Stimulated activated CD4-positive, alpha-beta T cell treated with anti-CD3 and anti-CD28 coated beads, Interleukin-12 subunit alpha, Interleukin-12 subunit beta, amount 100 ng/mL, for 24 hours (primary cell): ENCODE measurements at regions not wholly inside any gene's neighbourhood (a gene's known extent, or its start where the extent isn't known, plus 50 kb on each side); places are given as distances from the start of the nearest gene placed in this dataset.

Experiments used
- DNase-seq, 2 experiments: peaks; one replicate each; pipeline ENCODE4 v3.0.0-alpha.2; 2020; ENCODE audit warnings: low read depth in 2 of 2

- DNase-seq: no peak
Measured at GRCh38 chr11:70928854-70929598, 323.4 kb downstream of the SHANK2 start.

GRCh38 chr11:70930215-70930614, 322.2 kb downstream of the SHANK2 start:
- DNase-seq: no peak

- no peak for DNase-seq
Measured at GRCh38 chr11:70931430-70931829, 320.9 kb downstream of the SHANK2 start.

- no peak for DNase-seq
Measured at GRCh38 chr11:70933981-70934583, 318.3 kb downstream of the SHANK2 start.

- DNase-seq: no peak
Measured at GRCh38 chr11:70935006-70935768, 317.2 kb downstream of the SHANK2 start.

- no peak for DNase-seq
Measured at GRCh38 chr11:70942593-70942992, 309.8 kb downstream of the SHANK2 start.

GRCh38 chr11:70944141-70944540, 308.2 kb downstream of the SHANK2 start:
- DNase-seq: no peak

- DNase-seq: no peak
Measured at GRCh38 chr11:70944636-70945035, 307.7 kb downstream of the SHANK2 start.

- no peak for DNase-seq
Measured at GRCh38 chr11:70948398-70948797, 304.0 kb downstream of the SHANK2 start.

- no peak for DNase-seq
Measured at GRCh38 chr11:70948855-70949531, 303.4 kb downstream of the SHANK2 start.

- DNase-seq: no peak
Measured at GRCh38 chr11:70951139-70951804, 301.1 kb downstream of the SHANK2 start.

- DNase-seq: no peak
Measured at GRCh38 chr11:70952191-70952590, 300.2 kb downstream of the SHANK2 start.

GRCh38 chr11:70953720-70954119, 298.7 kb downstream of the SHANK2 start:
- DNase-seq: no peak

- no peak for DNase-seq
Measured at GRCh38 chr11:70954471-70954870, 297.9 kb downstream of the SHANK2 start.
